H9 (cell line): ENCODE measurements at regions not wholly inside any gene's neighbourhood (a gene's known extent, or its start where the extent isn't known, plus 50 kb on each side); places are given as distances from the start of the nearest gene placed in this dataset.

Experiments
- DNase-seq: peaks from one replicate; pipeline ENCODE4 v3.0.0-alpha.2; 2017
- H2AFZ ChIP-seq: one replicate; pipeline ENCODE4 v1.6.1; 2013; ENCODE audit warnings: mild to moderate bottlenecking, low read length, control low read depth, moderate library complexity
- H2AK5ac ChIP-seq: 2 replicates; pipeline ENCODE4 v1.6.1; 2013; ENCODE audit warnings: low read length, control low read depth, mixed read lengths; ENCODE audit not compliant: insufficient read length
- H2BK120ac ChIP-seq: one replicate; pipeline ENCODE4 v1.6.1; 2013; ENCODE audit warnings: low read depth, mild to moderate bottlenecking, low read length, control low read depth, inconsistent platforms; ENCODE audit not compliant: poor library complexity, severe bottlenecking
- H2BK12ac ChIP-seq: 2 replicates; pipeline ENCODE4 v1.6.1; 2013; ENCODE audit warnings: low read length, control low read depth, mixed read lengths, low read depth; ENCODE audit not compliant: insufficient read length
- H2BK15ac ChIP-seq: 2 replicates; pipeline ENCODE4 v1.6.1; 2013; ENCODE audit warnings: low read depth, low read length, control low read depth
- H2BK20ac ChIP-seq: one replicate; pipeline ENCODE4 v1.6.1; 2013; ENCODE audit warnings: low read depth, mild to moderate bottlenecking, low read length, control low read depth, inconsistent platforms; ENCODE audit not compliant: poor library complexity, severe bottlenecking
- H2BK5ac ChIP-seq: 2 replicates; pipeline ENCODE4 v1.6.1; 2013; ENCODE audit warnings: low read length, control low read depth, mixed read lengths; ENCODE audit not compliant: insufficient read length
- H3K14ac ChIP-seq: 2 replicates; pipeline ENCODE4 v1.6.1; 2013; ENCODE audit warnings: low read length, control low read depth; ENCODE audit not compliant: insufficient read depth
- H3K18ac ChIP-seq: 2 replicates; pipeline ENCODE4 v1.6.1; 2013; ENCODE audit warnings: low read depth, mild to moderate bottlenecking, mixed read lengths, low read length, control low read depth; ENCODE audit not compliant: insufficient read length
- H3K23ac ChIP-seq: 2 replicates; pipeline ENCODE4 v1.6.1; 2013; ENCODE audit warnings: low read length, control low read depth, mixed read lengths, low read depth; ENCODE audit not compliant: insufficient read length
- H3K23me2 ChIP-seq: 2 replicates; pipeline ENCODE4 v1.6.1; 2013; ENCODE audit warnings: low read depth, mild to moderate bottlenecking, mixed read lengths, low read length, control low read depth; ENCODE audit not compliant: insufficient read length, poor library complexity, severe bottlenecking
- H3K27ac ChIP-seq: 2 replicates; pipeline ENCODE4 v1.5.1; 2013; ENCODE audit warnings: low read length, control low read depth, mixed read lengths, low read depth; ENCODE audit not compliant: insufficient read length
- H3K27me3 ChIP-seq: 2 replicates; pipeline ENCODE4 v1.6.1; 2013; ENCODE audit warnings: low read length, control low read depth, inconsistent platforms; ENCODE audit not compliant: insufficient read depth
- H3K4ac ChIP-seq: 2 replicates; pipeline ENCODE4 v1.6.1; 2013; ENCODE audit warnings: low read depth, mild to moderate bottlenecking, control low read depth, inconsistent platforms, low read length, moderate library complexity
- H3K4me1 ChIP-seq: 2 replicates; pipeline ENCODE4 v1.6.1; 2013; ENCODE audit warnings: low read length, control low read depth, inconsistent platforms; ENCODE audit not compliant: insufficient read depth
- H3K4me2 ChIP-seq: 2 replicates; pipeline ENCODE4 v1.6.1; 2013; ENCODE audit warnings: low read length, control low read depth, mixed read lengths; ENCODE audit not compliant: insufficient read length, insufficient read depth
- H3K56ac ChIP-seq: 2 replicates; pipeline ENCODE4 v1.6.1; 2013; ENCODE audit warnings: low read depth, mild to moderate bottlenecking, mixed read lengths, low read length, control low read depth; ENCODE audit not compliant: insufficient read length
- H3K79me1 ChIP-seq: 2 replicates; pipeline ENCODE4 v1.6.1; 2013; ENCODE audit warnings: low read depth, mild to moderate bottlenecking, moderate library complexity, low read length, control low read depth, inconsistent platforms; ENCODE audit not compliant: insufficient read depth, poor library complexity, severe bottlenecking
- H3K79me2 ChIP-seq: 2 replicates; pipeline ENCODE4 v1.6.1; 2013; ENCODE audit warnings: low read length, control low read depth, inconsistent platforms; ENCODE audit not compliant: insufficient read depth
- H3K9ac ChIP-seq: 2 replicates; pipeline ENCODE4 v1.6.1; 2013; ENCODE audit warnings: low read length, control low read depth, mixed read lengths; ENCODE audit not compliant: insufficient read length; ENCODE audit errors: extremely low read depth
- H3K9me3 ChIP-seq: one replicate; pipeline ENCODE4 v1.6.1; 2013; ENCODE audit warnings: low read depth, low read length, inconsistent platforms; ENCODE audit not compliant: control insufficient read depth
- H3T11ph ChIP-seq: one replicate; pipeline ENCODE4 v1.6.1; 2013; ENCODE audit warnings: mild to moderate bottlenecking, low read length, control low read depth, inconsistent platforms
- H4K20me1 ChIP-seq: one replicate; pipeline ENCODE4 v1.6.1; 2013; ENCODE audit not compliant: control insufficient read depth, insufficient read length, insufficient read depth
- H4K5ac ChIP-seq: 2 replicates; pipeline ENCODE4 v1.6.1; 2013; ENCODE audit warnings: low read depth, mild to moderate bottlenecking, mixed read lengths, low read length, control low read depth; ENCODE audit not compliant: insufficient read length
- H4K8ac ChIP-seq: replicated peaks from 2 replicates; pipeline ENCODE4 v1.6.1; 2013; ENCODE audit warnings: low read length, control low read depth, mixed read lengths, low read depth; ENCODE audit not compliant: insufficient read length
- H4K91ac ChIP-seq: 2 replicates; pipeline ENCODE4 v1.6.1; 2013; ENCODE audit warnings: low read depth, mild to moderate bottlenecking, moderate library complexity, mixed read lengths, low read length, control low read depth; ENCODE audit not compliant: insufficient read length
- H3K27ac Mint-ChIP-seq, 3 experiments: 2 replicates in 2 of 3; 3 replicates in 1 of 3; pipeline ENCODE4 v1.8.0; 2020 to 2021; ENCODE audit warnings: mixed read lengths in 3 of 3, mild to moderate bottlenecking in 1 of 3, moderate library complexity in 1 of 3
- H3K27me3 Mint-ChIP-seq: 2 replicates; pipeline ENCODE4 v1.8.0; 2021; ENCODE audit warnings: low read depth, mild to moderate bottlenecking, moderate library complexity, mixed read lengths
- H3K36me3 Mint-ChIP-seq, 3 experiments: 2 replicates in 2 of 3; 3 replicates in 1 of 3; pipeline ENCODE4 v1.8.0; 2020 to 2021; ENCODE audit warnings: low read depth in 3 of 3, mixed read lengths in 3 of 3; ENCODE audit not compliant: insufficient read depth in 1 of 3
- H3K4me1 Mint-ChIP-seq, 2 experiments: 2 replicates each; pipeline ENCODE4 v1.8.0; 2020; ENCODE audit warnings: mixed read lengths in 2 of 2
- H3K4me3 Mint-ChIP-seq, 2 experiments: 2 replicates in 1 of 2; 3 replicates in 1 of 2; pipeline ENCODE4 v1.8.0; 2020 to 2021; ENCODE audit warnings: mild to moderate bottlenecking in 2 of 2, mixed read lengths in 2 of 2, moderate library complexity in 1 of 2
- H3K9me3 Mint-ChIP-seq, 2 experiments: 2 replicates in 1 of 2; 3 replicates in 1 of 2; pipeline ENCODE4 v1.8.0; 2020; ENCODE audit warnings: mild to moderate bottlenecking in 2 of 2, mixed read lengths in 2 of 2, moderate library complexity in 1 of 2
- WGBS: extraction: QIAGEN DNeasy Blood & Tissue Kit; methylation state at CpG from one replicate; pipeline ENCODE4 v1.1.7; 2013; ENCODE audit warnings: missing lambda C conversion rate, low lambda C conversion rate, mixed read lengths; ENCODE audit not compliant: insufficient read length; ENCODE audit errors: extremely low coverage; 5-methylcytosine and 5-hydroxymethylcytosine counted together
- TF ChIP-seq, protein P1 (sequence below): fragments of 200-600 bp; sonication (generic); conservative IDR thresholded peaks from 3 replicates; pipeline ENCODE4 v1.8.0; 2021; ENCODE audit warnings: antibody characterized with exemption, mild to moderate bottlenecking

DNA sequence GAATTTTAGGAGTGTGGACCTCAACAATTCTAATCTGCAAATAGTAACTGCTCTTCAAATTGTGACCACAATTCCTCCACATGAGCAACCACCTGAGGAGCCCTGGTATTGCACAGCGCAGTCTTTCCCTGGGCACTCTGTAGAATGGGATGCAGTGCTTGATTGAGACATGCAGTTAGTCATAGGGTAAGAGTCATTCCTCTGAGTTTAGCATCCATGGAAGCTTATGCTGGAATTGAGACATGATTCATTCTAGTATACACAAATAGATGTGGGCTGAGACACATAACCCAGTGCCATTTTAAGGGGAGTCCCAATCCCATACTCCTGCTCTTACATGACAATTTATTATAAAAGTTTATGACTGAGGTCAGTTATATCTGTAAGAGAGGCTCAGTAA is 582.3 kb upstream of the CNTNAP2 start:
- Mint-ChIP-seq H3K9me3 (no peaks in the 10 kb centered on the region), H3K27ac (no peak overlapping the region), H3K36me3 (no peaks in the 10 kb centered on the region), H3K27me3 (no peaks in the 10 kb centered on the region), H3K4me3 (no peak overlapping the region), H3K4me1 (no peaks in the 10 kb centered on the region)
- Histone ChIP-seq H3K4me1 (no peaks in the 10 kb centered on the region), H4K8ac (no peak overlapping the region), H2AFZ (no peak overlapping the region), H3K27ac (no peak overlapping the region), H3K14ac (no peak overlapping the region), H3K9me3 (no peaks in the 10 kb centered on the region), H2BK15ac (no peak overlapping the region), H4K20me1 (no peaks in the 10 kb centered on the region), H2BK20ac (no peak overlapping the region), H3K9ac (no peak overlapping the region), H2BK120ac (no peak overlapping the region), H3K23me2 (no peaks in the 10 kb centered on the region), H2BK12ac (no peak overlapping the region), H3K56ac (no peak overlapping the region), H3K18ac (no peak overlapping the region), H3K27me3 (no peaks in the 10 kb centered on the region), H2AK5ac (no peak overlapping the region), H3K79me1 (no peaks in the 10 kb centered on the region), H4K91ac (no peak overlapping the region), H3K4ac (no peak overlapping the region), H4K5ac (no peak overlapping the region), H3K4me2 (no peak overlapping the region), H3K23ac (no peak overlapping the region), H2BK5ac (no peak overlapping the region), H3K79me2 (no peaks in the 10 kb centered on the region), H3T11ph (no peak overlapping the region)
- TF ChIP-seq, protein P1, sequence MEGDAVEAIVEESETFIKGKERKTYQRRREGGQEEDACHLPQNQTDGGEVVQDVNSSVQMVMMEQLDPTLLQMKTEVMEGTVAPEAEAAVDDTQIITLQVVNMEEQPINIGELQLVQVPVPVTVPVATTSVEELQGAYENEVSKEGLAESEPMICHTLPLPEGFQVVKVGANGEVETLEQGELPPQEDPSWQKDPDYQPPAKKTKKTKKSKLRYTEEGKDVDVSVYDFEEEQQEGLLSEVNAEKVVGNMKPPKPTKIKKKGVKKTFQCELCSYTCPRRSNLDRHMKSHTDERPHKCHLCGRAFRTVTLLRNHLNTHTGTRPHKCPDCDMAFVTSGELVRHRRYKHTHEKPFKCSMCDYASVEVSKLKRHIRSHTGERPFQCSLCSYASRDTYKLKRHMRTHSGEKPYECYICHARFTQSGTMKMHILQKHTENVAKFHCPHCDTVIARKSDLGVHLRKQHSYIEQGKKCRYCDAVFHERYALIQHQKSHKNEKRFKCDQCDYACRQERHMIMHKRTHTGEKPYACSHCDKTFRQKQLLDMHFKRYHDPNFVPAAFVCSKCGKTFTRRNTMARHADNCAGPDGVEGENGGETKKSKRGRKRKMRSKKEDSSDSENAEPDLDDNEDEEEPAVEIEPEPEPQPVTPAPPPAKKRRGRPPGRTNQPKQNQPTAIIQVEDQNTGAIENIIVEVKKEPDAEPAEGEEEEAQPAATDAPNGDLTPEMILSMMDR, result no peak
- DNase-seq, result no peak
- no CpG with 5 or more reads among the region's 1 CpG for WGBS
